GM19324 (cell line): ENCODE measurements at regions not wholly inside any gene's neighbourhood (a gene's known extent, or its start where the extent isn't known, plus 50 kb on each side); places are given as distances from the start of the nearest gene placed in this dataset.

Experiments
- ATAC-seq: cut with Tn5 transposase; IDR thresholded peaks from one replicate; pipeline ENCODE4 v1.9.1; 2021; ENCODE audit warnings: mild to moderate bottlenecking, moderate library complexity; ENCODE audit not compliant: unreplicated experiment, low FRiP score

DNA sequence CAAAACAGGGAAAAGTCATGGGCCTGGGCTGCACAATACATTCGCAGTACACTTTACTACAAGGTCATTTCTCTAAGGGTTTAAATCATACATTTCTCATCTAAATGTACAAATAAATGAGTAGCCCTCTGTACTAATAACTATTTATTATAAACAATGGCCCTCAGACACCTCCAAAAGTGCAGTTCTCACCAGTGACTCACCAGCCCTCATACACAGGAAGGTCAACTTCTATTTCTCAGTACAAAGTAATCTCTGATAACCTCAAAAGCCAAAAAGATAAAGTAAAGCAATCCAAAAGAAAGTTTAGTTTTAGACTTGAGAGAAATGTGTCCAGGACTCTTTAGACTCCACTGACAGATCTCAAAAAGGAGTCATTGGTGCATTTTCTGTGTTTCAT, 1258.1 kb upstream of the CDH6 start:
- no peak for ATAC-seq

DNA sequence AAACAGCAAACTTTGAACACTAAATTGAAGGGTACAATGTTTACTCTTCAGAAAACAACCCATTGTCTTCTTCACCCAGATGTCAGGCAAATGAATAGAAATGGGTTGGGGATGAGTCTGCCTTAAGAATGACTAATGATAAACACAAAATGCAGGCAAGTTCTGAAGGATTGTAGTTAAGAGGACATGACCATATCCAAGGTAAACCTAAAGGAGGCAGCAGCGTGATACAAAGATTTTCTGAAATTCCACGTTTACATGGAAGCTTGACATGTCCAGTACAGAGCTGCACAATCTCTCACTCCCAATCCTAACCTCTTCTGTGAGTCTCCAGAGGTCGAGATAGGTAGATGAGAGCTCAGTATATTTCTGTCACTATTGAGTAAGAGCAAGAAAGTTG, 1263.2 kb upstream of the CDH6 start:
- ATAC-seq: no peak

- ATAC-seq: no peak
These were observed 1269.4 kb upstream of the CDH6 start for GRCh38 chr5:29924107-29924506.

GRCh38 chr5:29905626-29906353, 1287.7 kb upstream of the CDH6 start:
- ATAC-seq: no peak

- ATAC-seq: no peak
These were observed 1290.6 kb upstream of the CDH6 start for GRCh38 chr5:29902859-29903258.

- ATAC-seq: no peak
These were observed 1293.9 kb upstream of the CDH6 start for GRCh38 chr5:29899583-29899982.

- no peak for ATAC-seq
These were observed 1295.6 kb upstream of the CDH6 start for GRCh38 chr5:29897916-29898315.

- no peak for ATAC-seq
These were observed 1296.8 kb upstream of the CDH6 start for GRCh38 chr5:29896646-29897045.

DNA sequence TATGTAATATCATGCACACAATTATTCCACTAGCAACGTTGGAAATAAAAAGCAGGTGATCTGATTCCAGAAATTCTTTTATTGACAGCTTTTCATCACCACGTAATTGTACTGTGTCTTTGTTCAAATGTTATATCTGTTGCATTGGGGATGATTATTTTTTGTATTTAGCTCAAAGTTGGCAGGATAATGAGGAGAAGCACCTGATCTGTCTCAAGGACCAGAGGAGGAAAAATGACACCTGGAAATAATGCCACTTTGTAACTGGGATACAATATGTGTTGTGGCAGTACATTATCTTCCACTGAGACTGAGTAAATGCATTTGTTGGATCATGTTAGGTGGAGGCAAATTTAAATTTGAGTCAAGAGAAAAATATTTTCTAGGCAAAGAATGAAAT, 1298.8 kb upstream of the CDH6 start:
- ATAC-seq: no peak

GRCh38 chr5:29889051-29889450, 1304.4 kb upstream of the CDH6 start:
- ATAC-seq: no peak

DNA sequence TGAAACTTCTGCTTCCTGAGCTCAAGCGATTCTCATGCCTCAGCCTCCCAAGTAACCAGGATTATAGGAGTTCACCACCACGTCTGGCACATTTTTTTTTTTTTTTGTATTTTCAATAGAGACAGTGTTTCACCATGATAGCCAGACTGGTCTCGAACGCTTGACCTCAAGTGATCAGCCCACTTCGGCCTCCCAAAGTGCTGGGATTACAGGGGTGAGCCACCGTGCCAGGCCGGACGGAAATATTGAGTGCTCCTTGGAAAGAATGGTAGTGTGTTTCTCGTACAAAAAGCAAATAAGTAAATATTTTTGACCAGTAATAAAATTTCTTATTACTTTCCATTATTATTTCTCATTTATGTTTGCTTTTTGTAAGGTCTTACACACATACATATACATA, 1307.9 kb upstream of the CDH6 start:
- ATAC-seq: no peak

DNA sequence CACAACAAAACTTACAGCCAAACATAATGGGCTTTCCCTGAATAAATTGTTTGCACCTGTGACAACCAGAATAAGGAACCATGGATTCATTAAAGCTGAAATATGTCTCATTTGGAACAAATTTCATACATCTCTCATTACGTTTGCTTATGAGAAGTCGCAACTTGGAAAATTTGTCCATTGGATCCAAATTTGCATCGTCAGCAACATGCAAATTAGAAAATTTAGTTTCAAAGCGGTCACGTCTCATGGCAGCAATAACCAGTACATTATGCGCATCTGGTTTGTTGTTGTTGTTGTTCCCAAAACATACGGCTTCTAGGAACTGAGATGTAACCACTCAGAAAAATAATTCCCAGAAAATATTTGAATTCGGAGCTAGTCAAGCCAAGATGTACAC, 1311.5 kb upstream of the CDH6 start:
- no peak for ATAC-seq

DNA sequence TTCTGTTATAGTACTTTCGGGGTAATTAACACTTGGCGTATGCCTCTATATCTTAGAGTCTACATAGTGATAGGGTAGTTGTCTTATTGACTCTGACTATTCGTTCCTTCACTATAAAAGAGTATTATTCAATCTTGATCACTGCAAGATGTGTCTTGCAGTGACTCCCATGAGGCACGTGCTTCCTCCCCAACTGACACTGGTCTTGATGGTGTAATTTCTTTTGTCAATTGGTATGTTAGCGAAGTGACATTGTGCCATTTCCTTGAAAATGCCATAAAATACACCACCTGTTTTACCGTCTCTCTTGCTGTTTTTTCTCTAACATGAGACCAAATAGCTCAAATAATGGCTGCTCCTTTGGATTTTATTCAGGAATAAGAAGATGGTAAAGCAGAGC, 1314.1 kb upstream of the CDH6 start:
- no peak for ATAC-seq

- no peak for ATAC-seq
These were observed 1314.9 kb upstream of the CDH6 start for GRCh38 chr5:29878599-29878998.

DNA sequence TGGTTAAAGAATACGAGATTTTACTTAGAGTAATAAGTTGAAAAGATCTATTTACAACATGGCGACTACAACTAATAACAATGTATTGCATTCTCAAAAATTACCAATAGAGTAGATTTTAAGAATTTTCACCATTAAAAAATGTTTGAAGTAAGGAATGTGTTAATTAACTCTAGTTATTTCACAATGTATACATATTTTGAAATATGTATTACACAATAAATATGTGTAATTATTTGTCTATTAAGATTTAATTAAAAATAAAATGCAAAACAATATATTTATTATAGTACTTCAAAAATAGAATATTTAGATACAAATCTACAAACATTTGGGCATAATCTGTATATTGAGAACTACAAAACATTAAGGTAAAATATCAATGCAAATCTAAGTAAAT, 1326.3 kb upstream of the CDH6 start:
- no peak for ATAC-seq

GRCh38 chr5:29853711-29854220, 1339.7 kb upstream of the CDH6 start:
- no peak for ATAC-seq

GRCh38 chr5:29852329-29852728, 1341.2 kb upstream of the CDH6 start:
- no peak for ATAC-seq

DNA sequence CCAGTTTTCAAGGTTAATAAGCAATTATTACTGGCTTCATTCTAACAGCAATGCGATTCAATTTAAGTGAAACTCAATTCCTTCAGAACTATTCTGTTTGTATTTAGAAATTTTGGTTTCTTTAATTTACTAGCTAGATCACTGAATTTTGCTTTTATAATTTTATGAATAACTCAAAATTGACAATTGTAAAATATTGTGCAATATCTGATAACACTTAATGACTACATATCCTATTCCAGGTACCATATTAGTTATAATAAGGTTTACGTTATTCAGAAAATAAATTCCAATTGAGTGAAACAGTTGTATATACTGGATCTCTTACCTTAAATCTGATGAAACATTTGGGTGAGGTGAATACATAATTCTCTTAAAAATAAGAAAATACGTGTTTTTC, 1348.3 kb upstream of the CDH6 start:
- no peak for ATAC-seq

- no peak for ATAC-seq
These were observed 1360.1 kb upstream of the CDH6 start for GRCh38 chr5:29833394-29833793.

- ATAC-seq: no peak
These were observed 1371.0 kb upstream of the CDH6 start for GRCh38 chr5:29822521-29822920.

DNA sequence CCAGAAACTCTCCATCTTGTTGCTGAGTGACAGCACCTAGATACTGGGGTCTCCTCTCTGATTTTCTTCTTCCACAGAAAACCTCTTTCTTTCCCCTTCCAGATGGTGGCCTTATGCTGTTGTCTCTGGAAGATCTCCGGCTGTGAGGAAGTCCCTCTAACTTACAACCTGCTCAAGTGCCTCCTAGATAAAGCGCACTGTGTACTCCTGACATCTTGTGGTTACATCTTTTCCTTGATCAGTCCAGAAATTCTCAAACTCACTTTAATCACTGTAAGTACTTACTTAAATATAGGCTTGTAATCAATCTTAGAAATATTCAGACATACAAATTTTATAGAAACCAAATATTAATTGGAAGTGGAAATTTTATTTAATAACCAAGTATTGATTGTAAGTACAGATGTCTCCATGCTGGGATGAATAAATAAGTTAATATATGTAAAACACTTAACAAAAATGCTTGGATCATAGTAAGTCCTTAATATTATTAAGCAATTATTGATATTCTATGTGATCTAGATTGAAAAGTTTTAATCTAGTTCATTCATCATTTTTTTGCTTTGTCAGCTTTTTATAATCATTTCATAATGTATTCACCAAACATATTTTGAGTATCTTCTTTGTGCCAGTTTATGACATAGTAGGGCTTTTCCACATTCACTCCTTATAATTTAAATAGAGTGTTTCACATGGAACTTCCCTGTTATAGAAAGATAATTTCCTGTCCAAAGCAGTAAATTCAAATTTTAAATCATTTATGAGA, 1381.4 kb upstream of the CDH6 start:
- ATAC-seq: no peak

- ATAC-seq: no peak
These were observed 1387.7 kb upstream of the CDH6 start for GRCh38 chr5:29805804-29806203.
